ENCODE measurements at regions not wholly inside any gene's neighbourhood (a gene's known extent, or its start where the extent isn't known, plus 50 kb on each side); places are given as distances from the start of the nearest gene placed in this dataset.

DNA sequence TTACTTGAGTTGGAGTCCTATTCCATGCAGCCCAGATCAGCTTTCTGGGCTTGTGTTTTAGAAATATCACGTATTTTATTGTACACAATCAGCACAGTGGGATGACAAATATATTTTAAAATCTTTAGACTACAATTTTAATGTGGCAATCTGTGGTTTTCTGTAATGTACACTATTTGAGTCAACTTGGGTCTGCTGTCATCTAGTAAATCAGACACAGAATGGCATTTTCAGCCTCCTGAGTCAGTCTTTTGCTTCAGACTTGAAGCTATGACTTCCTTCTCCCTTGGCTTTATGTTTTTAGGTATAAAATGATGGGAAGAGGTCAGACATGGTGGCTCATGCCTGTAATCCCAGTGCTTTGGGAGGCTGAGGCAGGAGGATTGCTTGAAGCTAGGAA lies 232.1 kb downstream of the NECTIN3 start:
- Mint-ChIP-seq H3K4me1 (ENCODE audit: unreplicated experiment) (no peaks in the 10 kb centered on the region), H3K27me3 (ENCODE audit: unreplicated experiment) (no peaks in the 10 kb centered on the region), H3K9me3 (ENCODE audit: unreplicated experiment) (no peaks in the 10 kb centered on the region), H3K36me3 (ENCODE audit: unreplicated experiment) (no peaks in the 10 kb centered on the region), H3K27ac (ENCODE audit: unreplicated experiment) (no peak overlapping the region), H3K4me3 (ENCODE audit: unreplicated experiment) (no peak overlapping the region)
- no peak for TF ChIP-seq CTCF (IDR thresholded peaks at IDR 0.05)
- DNase-seq (ENCODE audit: extremely low spot score, unreplicated experiment), result no peak

- Mint-ChIP-seq H3K9me3 (ENCODE audit: unreplicated experiment) (no peaks in the 10 kb centered on the region), H3K36me3 (ENCODE audit: unreplicated experiment) (no peaks in the 10 kb centered on the region), H3K4me3 (ENCODE audit: unreplicated experiment) (no peak overlapping the region), H3K27me3 (ENCODE audit: unreplicated experiment) (no peaks in the 10 kb centered on the region), H3K4me1 (ENCODE audit: unreplicated experiment) (peaks cover 2% of the 10 kb centered on the region), H3K27ac (ENCODE audit: unreplicated experiment) (no peak overlapping the region)
- TF ChIP-seq CTCF (IDR thresholded peaks at IDR 0.05), result no peak
- DNase-seq (ENCODE audit: extremely low spot score, unreplicated experiment), result no peak
These were observed 234.3 kb upstream of the CD96 start for GRCh38 chr3:111307676-111308075.

- H3K27me3 Mint-ChIP-seq (ENCODE audit: unreplicated experiment), result no peaks in the 10 kb centered on the region
- peaks cover 2% of the 10 kb centered on the region for H3K4me1 Mint-ChIP-seq (ENCODE audit: unreplicated experiment)
- H3K9me3 Mint-ChIP-seq (ENCODE audit: unreplicated experiment), result no peaks in the 10 kb centered on the region
- TF ChIP-seq CTCF (IDR thresholded peaks at IDR 0.05), result no peak
- no peak for DNase-seq (ENCODE audit: extremely low spot score, unreplicated experiment)
- no peak overlapping the region for H3K27ac Mint-ChIP-seq (ENCODE audit: unreplicated experiment)
- H3K36me3 Mint-ChIP-seq (ENCODE audit: unreplicated experiment), result no peaks in the 10 kb centered on the region
- H3K4me3 Mint-ChIP-seq (ENCODE audit: unreplicated experiment), result no peak overlapping the region
These were observed 230.9 kb upstream of the CD96 start for GRCh38 chr3:111311126-111311525.

- peaks cover 2% of the 10 kb centered on the region for H3K4me1 Mint-ChIP-seq (ENCODE audit: unreplicated experiment)
- no peaks in the 10 kb centered on the region for H3K36me3 Mint-ChIP-seq (ENCODE audit: unreplicated experiment)
- no peaks in the 10 kb centered on the region for H3K9me3 Mint-ChIP-seq (ENCODE audit: unreplicated experiment)
- no peak for TF ChIP-seq CTCF (IDR thresholded peaks at IDR 0.05)
- H3K27ac Mint-ChIP-seq (ENCODE audit: unreplicated experiment), result no peak overlapping the region
- no peaks in the 10 kb centered on the region for H3K27me3 Mint-ChIP-seq (ENCODE audit: unreplicated experiment)
- H3K4me3 Mint-ChIP-seq (ENCODE audit: unreplicated experiment), result no peak overlapping the region
- no peak for DNase-seq (ENCODE audit: extremely low spot score, unreplicated experiment)
These were observed 230.2 kb upstream of the CD96 start for GRCh38 chr3:111311709-111312235.

DNA sequence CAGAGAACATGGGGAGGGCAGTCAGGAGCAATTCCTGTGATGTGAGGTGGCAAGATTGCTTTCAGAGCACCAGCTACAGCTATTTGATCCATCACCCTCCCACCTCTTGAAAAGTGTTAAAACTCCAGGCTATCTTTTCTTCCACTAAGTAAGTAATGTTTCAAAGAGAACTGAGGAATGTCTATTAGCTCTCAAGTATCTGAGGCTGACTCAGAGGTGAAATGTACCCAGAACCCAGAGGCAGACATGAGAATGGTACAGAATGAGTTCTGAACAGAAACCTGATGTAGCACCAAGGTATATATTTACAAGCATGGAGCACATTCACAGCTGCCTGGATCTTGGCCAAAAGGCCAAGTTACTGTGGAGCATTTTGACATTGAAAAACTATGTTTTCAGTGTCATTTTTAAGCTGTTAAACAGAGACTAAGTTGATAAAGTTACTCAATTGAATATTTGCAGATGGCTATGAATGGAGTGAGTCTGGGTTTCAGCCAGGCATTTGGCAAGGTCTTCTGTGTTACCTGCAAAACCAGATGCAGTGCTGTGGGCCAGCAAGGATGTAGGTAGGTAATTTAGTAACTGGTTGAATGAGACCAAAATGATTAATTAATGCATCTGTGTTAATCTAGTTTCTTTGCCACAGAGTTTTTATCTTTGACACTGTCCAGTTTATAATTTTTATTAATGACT lies 227.7 kb upstream of the CD96 start:
- Mint-ChIP-seq H3K27me3 (ENCODE audit: unreplicated experiment) (no peaks in the 10 kb centered on the region), H3K4me1 (ENCODE audit: unreplicated experiment) (peaks cover 2% of the 10 kb centered on the region), H3K4me3 (ENCODE audit: unreplicated experiment) (no peak overlapping the region), H3K36me3 (ENCODE audit: unreplicated experiment) (no peaks in the 10 kb centered on the region), H3K27ac (ENCODE audit: unreplicated experiment) (no peak overlapping the region), H3K9me3 (ENCODE audit: unreplicated experiment) (no peaks in the 10 kb centered on the region)
- DNase-seq (ENCODE audit: extremely low spot score, unreplicated experiment), result no peak
- TF ChIP-seq CTCF (IDR thresholded peaks at IDR 0.05), result no peak
